Osteocyte (in vitro differentiated cells): ENCODE measurements at regions not wholly inside any gene's neighbourhood (a gene's known extent, or its start where the extent isn't known, plus 50 kb on each side); places are given as distances from the start of the nearest gene placed in this dataset.

Experiments
- DNase-seq: peaks from one replicate; pipeline ENCODE4 v3.0.0; 2021; ENCODE audit warnings: mixed read lengths; ENCODE audit not compliant: unreplicated experiment; ENCODE audit errors: extremely low spot score
- H3K27ac Mint-ChIP-seq: one replicate; pipeline ENCODE4 v1.8.0; 2021; ENCODE audit warnings: mild to moderate bottlenecking, mixed read lengths; ENCODE audit not compliant: unreplicated experiment
- H3K27me3 Mint-ChIP-seq: one replicate; pipeline ENCODE4 v1.8.0; 2021; ENCODE audit warnings: mixed read lengths; ENCODE audit not compliant: unreplicated experiment
- H3K36me3 Mint-ChIP-seq: one replicate; pipeline ENCODE4 v1.8.0; 2021; ENCODE audit warnings: mixed read lengths; ENCODE audit not compliant: unreplicated experiment
- H3K4me1 Mint-ChIP-seq: one replicate; pipeline ENCODE4 v1.8.0; 2021; ENCODE audit warnings: mixed read lengths; ENCODE audit not compliant: unreplicated experiment
- H3K4me3 Mint-ChIP-seq: one replicate; pipeline ENCODE4 v1.8.0; 2021; ENCODE audit warnings: mild to moderate bottlenecking, moderate library complexity, mixed read lengths; ENCODE audit not compliant: unreplicated experiment
- H3K9me3 Mint-ChIP-seq: one replicate; pipeline ENCODE4 v1.8.0; 2021; ENCODE audit warnings: mixed read lengths; ENCODE audit not compliant: unreplicated experiment
- TF ChIP-seq, protein P1 (sequence below): fragments of 200-600 bp; sonication (generic); IDR thresholded peaks from 2 replicates; pipeline ENCODE4 v1.5.0; 2021; ENCODE audit warnings: antibody characterized with exemption, mild to moderate bottlenecking, moderate library complexity

DNA sequence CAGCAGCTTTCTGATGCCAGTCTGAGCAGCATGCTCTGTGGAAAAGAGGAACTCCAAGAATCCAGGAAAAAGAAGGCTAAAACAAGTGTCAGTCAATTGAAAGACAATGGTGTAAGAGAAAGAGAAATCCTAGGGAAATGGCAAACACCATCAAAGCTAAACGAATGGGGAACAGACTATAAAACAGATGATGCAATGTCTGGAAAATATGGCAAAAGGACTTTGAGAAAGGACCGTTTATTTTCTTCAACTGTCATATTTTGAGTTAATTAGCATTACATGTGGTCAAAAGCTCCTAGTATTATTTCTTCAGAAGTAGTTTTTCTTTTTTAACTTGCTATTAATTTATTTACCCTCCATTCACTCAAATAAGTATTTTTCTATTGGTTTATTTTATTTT lies 465.2 kb downstream of the LRRC70 start:
- Mint-ChIP-seq H3K4me1 (no peaks in the 10 kb centered on the region), H3K36me3 (no peaks in the 10 kb centered on the region), H3K27ac (no peak overlapping the region), H3K4me3 (no peak overlapping the region), H3K27me3 (no peaks in the 10 kb centered on the region), H3K9me3 (peaks cover 15% of the 10 kb centered on the region)
- no peak for DNase-seq
- TF ChIP-seq, protein P1, sequence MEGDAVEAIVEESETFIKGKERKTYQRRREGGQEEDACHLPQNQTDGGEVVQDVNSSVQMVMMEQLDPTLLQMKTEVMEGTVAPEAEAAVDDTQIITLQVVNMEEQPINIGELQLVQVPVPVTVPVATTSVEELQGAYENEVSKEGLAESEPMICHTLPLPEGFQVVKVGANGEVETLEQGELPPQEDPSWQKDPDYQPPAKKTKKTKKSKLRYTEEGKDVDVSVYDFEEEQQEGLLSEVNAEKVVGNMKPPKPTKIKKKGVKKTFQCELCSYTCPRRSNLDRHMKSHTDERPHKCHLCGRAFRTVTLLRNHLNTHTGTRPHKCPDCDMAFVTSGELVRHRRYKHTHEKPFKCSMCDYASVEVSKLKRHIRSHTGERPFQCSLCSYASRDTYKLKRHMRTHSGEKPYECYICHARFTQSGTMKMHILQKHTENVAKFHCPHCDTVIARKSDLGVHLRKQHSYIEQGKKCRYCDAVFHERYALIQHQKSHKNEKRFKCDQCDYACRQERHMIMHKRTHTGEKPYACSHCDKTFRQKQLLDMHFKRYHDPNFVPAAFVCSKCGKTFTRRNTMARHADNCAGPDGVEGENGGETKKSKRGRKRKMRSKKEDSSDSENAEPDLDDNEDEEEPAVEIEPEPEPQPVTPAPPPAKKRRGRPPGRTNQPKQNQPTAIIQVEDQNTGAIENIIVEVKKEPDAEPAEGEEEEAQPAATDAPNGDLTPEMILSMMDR, result no peak

DNA sequence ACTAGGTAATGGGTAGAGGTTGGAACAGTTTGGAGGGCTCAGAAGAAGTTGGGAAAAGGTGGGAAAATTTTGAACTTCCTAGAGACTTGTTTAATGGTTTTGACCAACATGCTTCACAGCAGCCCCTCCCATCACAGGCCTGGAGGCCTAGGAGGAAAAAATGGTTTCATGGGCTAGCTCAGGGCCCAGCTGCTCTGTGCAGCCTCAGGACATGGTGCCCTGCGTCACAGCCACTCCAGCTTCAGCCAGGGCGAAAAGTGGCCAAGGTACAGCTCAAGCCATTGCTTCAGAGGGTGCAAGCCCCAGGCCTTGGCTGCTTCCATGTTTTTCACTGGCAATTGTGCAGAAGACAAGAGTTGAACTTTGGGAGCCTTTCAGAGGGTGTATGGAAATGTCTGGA lies 453.7 kb downstream of the LRRC70 start:
- Mint-ChIP-seq H3K9me3 (peaks cover 54% of the 10 kb centered on the region), H3K27ac (no peak overlapping the region)

DNA sequence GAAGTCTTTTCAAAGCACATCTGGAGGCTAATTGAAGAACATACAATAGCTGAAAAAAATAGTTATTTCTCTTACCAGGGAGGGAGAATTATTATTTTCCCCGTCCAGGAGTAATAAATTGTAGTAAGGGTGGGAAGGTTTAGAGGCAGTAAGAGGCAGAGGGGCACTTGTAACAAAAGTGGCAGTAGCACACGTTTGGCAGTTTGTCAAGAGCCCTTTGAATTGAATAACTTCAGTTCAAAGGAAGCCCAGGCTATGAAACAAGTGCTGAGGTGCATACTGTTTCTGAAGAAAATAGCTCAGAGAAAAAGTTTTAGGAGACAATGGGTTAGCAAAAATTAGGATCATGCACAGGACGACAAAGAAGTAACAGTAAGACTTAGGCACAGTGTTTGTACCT lies 451.3 kb downstream of the LRRC70 start:
- Mint-ChIP-seq H3K4me1 (no peaks in the 10 kb centered on the region), H3K27ac (no peak overlapping the region), H3K9me3 (peaks cover 51% of the 10 kb centered on the region), H3K36me3 (no peaks in the 10 kb centered on the region), H3K4me3 (no peak overlapping the region), H3K27me3 (no peaks in the 10 kb centered on the region)
- DNase-seq, result no peak
- TF ChIP-seq, protein P1, result no peak

More for the DNA sequence above, 453.7 kb downstream of the LRRC70 start:
- Mint-ChIP-seq H3K27me3 (no peaks in the 10 kb centered on the region), H3K4me1 (no peaks in the 10 kb centered on the region), H3K36me3 (no peaks in the 10 kb centered on the region), H3K4me3 (no peak overlapping the region)
- DNase-seq, result no peak
- TF ChIP-seq, protein P1, result no peak

DNA sequence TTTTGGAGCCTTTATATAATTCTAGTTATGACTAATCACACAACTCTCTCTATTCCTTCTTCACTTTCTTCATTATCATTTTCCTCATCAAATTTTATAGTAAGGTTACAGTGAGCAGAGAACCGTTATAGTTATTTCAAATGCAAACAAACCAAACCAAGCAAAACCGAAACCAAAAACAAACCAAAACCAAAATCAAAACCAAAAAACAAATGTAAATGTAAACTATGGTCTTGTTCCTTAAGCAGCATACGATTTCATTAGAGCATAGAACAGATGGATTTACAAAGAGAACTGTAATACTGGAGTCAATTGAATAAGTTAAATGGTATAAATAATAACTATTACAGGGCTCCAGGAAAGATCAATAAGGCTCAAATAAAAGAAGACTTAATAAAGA lies 447.1 kb downstream of the LRRC70 start:
- peaks cover 12% of the 10 kb centered on the region for H3K9me3 Mint-ChIP-seq
- TF ChIP-seq, protein P1, result no peak
- H3K4me3 Mint-ChIP-seq, result no peak overlapping the region
- H3K27me3 Mint-ChIP-seq, result no peaks in the 10 kb centered on the region
- H3K4me1 Mint-ChIP-seq, result no peaks in the 10 kb centered on the region
- H3K36me3 Mint-ChIP-seq, result no peaks in the 10 kb centered on the region
- H3K27ac Mint-ChIP-seq, result no peak overlapping the region
- no peak for DNase-seq

DNA sequence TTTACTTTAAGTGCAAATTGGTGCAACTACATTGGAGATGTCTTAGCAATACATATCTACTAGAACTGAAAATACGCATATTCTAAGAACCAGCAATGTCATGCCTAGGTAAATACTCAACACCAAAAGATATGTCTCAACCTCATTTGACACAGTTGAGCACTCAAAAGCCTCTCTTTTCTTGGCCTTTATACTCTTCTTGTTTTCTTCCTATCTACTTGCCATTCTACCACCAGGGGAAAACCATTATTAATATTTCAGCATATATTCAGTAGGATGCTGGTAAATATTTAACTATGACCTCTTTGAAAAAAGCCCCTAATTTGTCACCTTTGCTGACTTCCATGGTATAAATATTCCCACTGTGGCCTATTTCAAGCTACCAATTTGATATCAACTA lies 443.8 kb downstream of the LRRC70 start:
- DNase-seq, result no peak
- no peaks in the 10 kb centered on the region for H3K36me3 Mint-ChIP-seq
- H3K4me1 Mint-ChIP-seq, result no peaks in the 10 kb centered on the region
- H3K4me3 Mint-ChIP-seq, result no peak overlapping the region
- TF ChIP-seq, protein P1, result no peak
- no peaks in the 10 kb centered on the region for H3K27me3 Mint-ChIP-seq
- H3K27ac Mint-ChIP-seq, result no peak overlapping the region
- H3K9me3 Mint-ChIP-seq, result peaks cover 14% of the 10 kb centered on the region
